GM21737 (cell line): ENCODE measurements at regions not wholly inside any gene's neighbourhood (a gene's known extent, or its start where the extent isn't known, plus 50 kb on each side); places are given as distances from the start of the nearest gene placed in this dataset.

Experiments used
- ATAC-seq: cut with Tn5 transposase; IDR thresholded peaks from one replicate; pipeline ENCODE4 v1.9.1; 2021; ENCODE audit warnings: mild to moderate bottlenecking, moderate library complexity; ENCODE audit not compliant: unreplicated experiment

DNA sequence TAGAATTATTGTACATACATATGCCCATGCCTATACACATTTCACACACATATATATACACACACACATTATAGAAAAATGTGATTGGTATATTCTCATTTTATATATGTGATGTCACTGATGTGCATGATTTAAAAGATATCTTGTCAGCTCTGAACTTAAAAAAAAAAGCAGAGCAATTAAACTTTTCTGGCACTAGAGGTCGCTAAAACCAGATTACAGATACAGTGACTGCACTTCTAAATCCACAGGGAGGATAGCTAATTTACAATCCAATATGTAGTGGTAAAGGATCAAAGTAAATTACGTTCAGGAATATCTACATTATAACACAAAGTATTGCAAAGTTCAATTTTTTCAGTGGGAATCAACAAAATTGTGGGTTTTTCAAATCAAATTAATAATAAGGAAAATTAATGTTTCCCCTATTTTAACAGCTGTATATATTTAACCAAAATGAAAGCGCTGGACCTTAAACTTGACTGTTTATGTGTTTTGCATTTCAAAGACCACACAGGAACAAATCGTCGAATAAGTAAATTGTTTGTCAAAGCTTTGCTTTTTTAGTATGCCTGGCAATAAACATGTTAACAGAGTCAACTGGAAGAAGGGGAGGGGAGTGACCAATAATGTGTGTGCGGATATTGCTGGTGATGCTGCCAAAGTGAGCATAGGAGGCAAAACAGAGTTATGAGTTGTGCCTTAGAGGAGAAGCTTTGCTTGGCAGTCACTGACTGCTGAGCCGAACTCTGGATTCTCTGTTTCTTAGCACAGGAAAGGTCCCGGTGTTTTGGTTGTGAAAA is 1201.4 kb upstream of the C9orf72 start:
- no peak for ATAC-seq

DNA sequence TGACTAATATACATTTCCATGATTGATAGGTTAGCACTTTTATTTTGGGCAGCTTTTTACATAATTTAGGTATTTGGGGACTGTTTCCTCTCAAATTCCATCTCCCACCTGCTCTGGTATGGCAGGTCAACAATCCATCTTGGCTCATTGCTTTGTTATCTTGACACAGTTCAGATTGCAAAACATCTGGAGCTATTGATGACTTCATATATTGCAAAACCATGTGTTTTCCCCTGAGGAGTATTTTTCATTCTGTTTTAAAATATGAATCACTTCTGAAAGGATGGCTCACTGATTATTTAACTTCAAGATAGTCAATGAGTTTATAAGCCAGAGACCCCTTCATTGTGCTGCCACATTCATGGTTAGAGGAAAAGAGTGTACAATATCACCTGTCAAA is 1206.0 kb upstream of the C9orf72 start:
- no peak for ATAC-seq

DNA sequence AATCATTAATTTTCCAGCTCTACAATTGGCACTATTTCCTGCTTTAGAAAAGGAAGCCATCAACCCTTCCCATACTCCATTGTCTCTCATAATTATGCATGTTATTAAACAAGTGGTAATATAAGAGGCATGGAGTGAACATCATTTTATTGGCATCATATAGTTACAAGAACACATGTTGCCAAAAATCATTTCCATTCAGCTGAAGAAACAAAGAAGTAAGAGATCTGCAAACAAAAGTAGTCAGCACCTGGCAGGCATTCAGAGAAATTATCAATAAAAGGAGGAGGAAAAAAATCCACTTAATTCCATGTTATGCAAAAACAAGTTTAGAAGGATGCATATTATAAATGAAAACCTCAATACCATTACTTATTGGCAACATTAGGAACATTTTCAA is 1208.2 kb upstream of the C9orf72 start:
- no peak for ATAC-seq

GRCh38 chr9:28782630-28783029 is 1209.3 kb upstream of the C9orf72 start:
- no peak for ATAC-seq

DNA sequence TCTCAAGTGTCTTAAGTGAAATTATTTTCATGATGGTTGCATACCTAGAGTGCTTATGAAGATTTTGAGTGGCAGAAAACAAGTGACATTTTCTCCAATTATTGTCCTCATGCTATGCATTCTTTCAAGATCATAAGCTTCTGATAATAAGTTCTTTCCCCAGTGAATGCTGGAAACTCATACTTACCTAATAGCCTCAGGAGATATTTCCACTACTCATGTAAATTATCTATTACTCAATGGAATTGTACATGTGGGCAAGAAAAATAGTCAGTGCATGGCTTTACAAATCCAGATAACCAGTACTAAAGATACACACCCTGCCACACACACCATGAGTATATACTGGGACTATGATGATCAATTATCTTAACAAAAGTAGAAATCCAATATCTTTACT is 1219.4 kb upstream of the C9orf72 start:
- no peak for ATAC-seq

GRCh38 chr9:28799876-28800275 is 1226.6 kb upstream of the C9orf72 start:
- no peak for ATAC-seq

DNA sequence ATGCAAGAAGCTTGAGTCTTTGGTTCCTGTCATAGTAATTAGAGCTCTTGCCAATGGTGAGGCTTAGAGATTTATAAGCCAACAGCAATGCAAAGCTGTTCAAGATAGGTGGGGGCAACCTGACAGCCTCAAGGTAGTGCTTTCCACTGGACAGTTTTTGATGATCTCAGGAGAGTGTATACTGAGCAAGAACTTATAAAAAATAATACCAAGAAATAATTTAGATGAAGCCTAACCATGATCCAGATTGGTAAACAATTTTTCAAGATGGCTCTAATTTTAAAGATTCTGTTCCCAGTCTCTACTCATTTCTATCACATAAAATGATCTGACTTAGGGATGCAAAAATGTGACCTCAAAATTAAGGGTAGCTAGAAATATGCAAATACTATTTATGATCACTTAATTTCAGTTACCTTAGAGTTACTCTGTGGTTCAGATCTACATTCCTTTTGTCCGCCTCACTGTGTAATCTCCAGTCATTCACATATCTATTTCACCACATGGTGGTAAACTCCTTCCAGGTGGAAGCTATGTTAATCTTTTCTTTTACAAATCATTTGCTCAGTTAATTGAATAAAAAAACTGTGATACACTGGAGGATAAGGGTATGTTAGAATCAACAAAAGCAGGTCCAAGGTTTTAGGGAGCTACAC is 1228.0 kb upstream of the C9orf72 start:
- ATAC-seq = no peak

DNA sequence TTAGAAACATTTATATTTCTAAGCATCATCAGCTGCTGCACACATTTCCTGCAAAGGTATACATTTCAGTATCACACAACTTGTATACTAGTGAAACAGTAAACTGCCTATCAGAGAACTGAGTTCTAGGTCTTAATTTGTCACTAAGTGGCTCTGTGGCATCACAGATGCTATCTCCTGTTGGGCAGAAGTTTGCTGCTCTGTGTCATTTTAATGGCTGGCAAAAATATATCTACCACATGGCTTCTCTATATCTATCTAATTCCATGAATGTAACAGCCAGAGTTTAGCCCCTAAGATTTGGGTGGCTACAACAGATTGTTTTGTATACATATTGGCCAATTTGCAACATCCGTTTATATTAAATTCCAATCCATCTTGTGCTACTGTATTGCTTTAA is 1231.9 kb upstream of the C9orf72 start:
- no peak for ATAC-seq

GRCh38 chr9:28808042-28808441 is 1234.8 kb upstream of the C9orf72 start:
- no peak for ATAC-seq

GRCh38 chr9:28810388-28811075 is 1237.3 kb upstream of the C9orf72 start:
- no peak for ATAC-seq

GRCh38 chr9:28820741-28821140 is 1247.5 kb upstream of the C9orf72 start:
- ATAC-seq = no peak

GRCh38 chr9:28821240-28821639 is 1248.0 kb upstream of the C9orf72 start:
- ATAC-seq = no peak

DNA sequence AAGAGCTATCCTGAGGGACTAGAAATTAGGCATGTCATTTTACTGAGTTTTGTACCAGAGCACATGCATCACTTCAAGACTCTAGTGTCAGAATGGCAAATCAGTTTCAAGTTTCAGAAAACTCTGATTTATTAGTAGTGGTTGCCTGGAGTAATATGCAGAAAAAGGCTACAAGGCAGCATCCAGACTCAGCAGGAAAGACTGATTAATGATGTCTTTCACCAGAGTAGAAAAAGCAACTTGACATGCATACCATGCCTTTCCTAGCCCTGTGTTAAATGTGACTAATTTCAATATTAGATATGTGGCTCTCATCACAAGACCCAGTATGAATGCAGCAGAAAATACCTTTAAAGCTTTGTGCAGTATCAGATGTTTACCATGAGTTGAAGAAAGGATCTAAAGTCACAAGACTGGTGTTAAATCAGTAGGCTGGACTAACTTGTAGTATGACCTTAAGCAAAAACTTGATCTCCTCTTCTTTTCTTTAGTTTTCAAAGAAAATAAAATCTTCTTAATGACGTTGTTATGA is 1251.2 kb upstream of the C9orf72 start:
- ATAC-seq = no peak

- ATAC-seq = no peak
Observed at GRCh38 chr9:28832168-28832770, 1259.0 kb upstream of the C9orf72 start.

GRCh38 chr9:28834156-28834555 is 1260.9 kb upstream of the C9orf72 start:
- no peak for ATAC-seq

DNA sequence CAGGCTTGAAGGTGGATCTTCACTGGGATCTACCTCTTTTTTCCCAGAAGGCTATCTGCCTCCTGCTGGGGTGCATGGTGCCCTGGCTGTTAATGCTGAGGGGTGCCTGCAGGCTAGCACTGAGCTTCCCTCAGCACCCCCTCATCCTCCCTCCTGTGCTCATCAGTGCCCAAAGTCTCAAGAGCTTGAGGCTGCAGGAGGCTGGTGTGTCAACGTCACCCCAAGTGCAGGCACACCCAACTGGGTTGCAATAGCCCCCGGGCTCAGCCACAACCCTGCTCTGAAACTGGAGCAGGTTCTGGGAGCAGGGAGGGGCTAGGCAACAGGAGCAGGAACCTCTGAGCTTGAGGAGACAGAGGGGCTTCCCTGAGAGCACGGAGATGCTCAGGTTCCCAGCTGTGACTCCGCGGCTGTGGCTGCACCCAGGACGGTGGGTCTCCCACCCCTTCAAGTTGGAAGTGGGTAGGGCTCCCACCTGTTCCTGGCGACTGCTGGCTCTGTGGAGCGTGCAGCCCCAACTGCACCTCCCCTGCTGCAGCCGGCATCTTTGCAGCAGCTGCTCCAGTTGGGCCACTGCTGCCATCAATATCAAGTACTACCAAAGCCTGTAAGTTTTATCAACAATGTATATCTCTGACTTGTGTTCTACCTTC is 1266.6 kb upstream of the C9orf72 start:
- no peak for ATAC-seq

DNA sequence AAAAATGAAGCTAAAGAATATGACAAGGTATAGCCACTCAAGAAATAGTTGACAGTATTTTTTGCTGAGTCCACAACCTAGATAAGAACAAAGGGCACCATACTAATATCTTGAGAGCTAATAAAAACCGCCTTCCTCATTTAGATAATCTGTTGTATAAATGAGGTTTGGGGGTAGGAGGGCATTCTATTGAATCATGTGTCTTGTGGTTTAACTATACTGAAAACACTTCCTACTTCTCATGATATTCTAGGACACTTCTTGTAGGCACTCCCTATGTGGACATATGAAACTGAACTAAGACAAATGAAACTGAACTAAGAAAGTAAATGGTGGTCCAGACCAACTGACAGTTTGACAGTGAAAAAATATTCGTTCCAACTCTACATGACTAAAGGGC is 1268.5 kb upstream of the C9orf72 start:
- no peak for ATAC-seq

- ATAC-seq = no peak
Observed at GRCh38 chr9:28847331-28847730, 1274.0 kb upstream of the C9orf72 start.

DNA sequence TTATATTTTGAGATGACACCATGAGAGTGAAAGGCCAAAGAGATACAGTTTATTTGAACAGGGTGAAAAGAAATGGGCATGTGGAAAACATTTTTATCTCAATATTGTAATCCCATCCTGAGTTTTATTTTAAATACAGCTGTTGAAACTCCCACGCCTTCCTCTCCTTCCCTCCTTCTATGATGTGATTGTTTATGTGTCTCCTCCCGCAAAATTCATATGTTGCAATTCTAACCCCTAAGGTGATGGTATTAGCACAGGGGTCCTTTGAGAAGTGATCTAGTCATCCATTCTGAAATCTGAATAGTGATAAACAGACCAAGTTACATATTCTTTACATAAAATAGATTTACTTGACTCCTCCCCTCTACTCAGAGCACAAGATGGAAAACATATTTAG is 1275.4 kb upstream of the C9orf72 start:
- ATAC-seq = no peak

DNA sequence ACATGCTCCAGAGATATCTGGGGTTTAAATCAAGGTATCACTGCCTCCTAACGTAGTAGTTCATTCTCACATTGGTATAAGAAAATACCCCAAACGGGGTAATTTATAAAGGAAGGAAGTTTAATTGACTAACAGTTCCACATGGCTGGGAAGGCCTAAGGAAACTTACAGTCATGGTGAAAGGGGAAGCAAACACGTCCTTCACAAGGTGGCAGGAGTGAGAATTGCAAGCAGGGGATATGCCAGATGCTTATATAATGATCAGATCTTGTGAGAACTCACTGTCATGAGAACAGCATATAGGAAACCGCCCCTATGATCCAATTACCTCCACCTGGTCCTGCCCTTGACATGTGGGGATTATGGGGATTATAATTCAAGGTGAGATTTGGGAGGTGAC is 1280.2 kb upstream of the C9orf72 start:
- no peak for ATAC-seq

GRCh38 chr9:28866951-28867350 is 1293.7 kb upstream of the C9orf72 start:
- ATAC-seq = no peak
